H9 (cell line): ENCODE measurements at regions not wholly inside any gene's neighbourhood (a gene's known extent, or its start where the extent isn't known, plus 50 kb on each side); places are given as distances from the start of the nearest gene placed in this dataset.

Experiments used
- DNase-seq: peaks from one replicate; pipeline ENCODE4 v3.0.0-alpha.2; 2017
- H2AFZ ChIP-seq: one replicate; pipeline ENCODE4 v1.6.1; 2013; ENCODE audit warnings: mild to moderate bottlenecking, low read length, control low read depth, moderate library complexity
- H2AK5ac ChIP-seq: 2 replicates; pipeline ENCODE4 v1.6.1; 2013; ENCODE audit warnings: low read length, control low read depth, mixed read lengths; ENCODE audit not compliant: insufficient read length
- H2BK120ac ChIP-seq: one replicate; pipeline ENCODE4 v1.6.1; 2013; ENCODE audit warnings: low read depth, mild to moderate bottlenecking, low read length, control low read depth, inconsistent platforms; ENCODE audit not compliant: poor library complexity, severe bottlenecking
- H2BK12ac ChIP-seq: 2 replicates; pipeline ENCODE4 v1.6.1; 2013; ENCODE audit warnings: low read length, control low read depth, mixed read lengths, low read depth; ENCODE audit not compliant: insufficient read length
- H2BK15ac ChIP-seq: 2 replicates; pipeline ENCODE4 v1.6.1; 2013; ENCODE audit warnings: low read depth, low read length, control low read depth
- H2BK20ac ChIP-seq: one replicate; pipeline ENCODE4 v1.6.1; 2013; ENCODE audit warnings: low read depth, mild to moderate bottlenecking, low read length, control low read depth, inconsistent platforms; ENCODE audit not compliant: poor library complexity, severe bottlenecking
- H2BK5ac ChIP-seq: 2 replicates; pipeline ENCODE4 v1.6.1; 2013; ENCODE audit warnings: low read length, control low read depth, mixed read lengths; ENCODE audit not compliant: insufficient read length
- H3K14ac ChIP-seq: 2 replicates; pipeline ENCODE4 v1.6.1; 2013; ENCODE audit warnings: low read length, control low read depth; ENCODE audit not compliant: insufficient read depth
- H3K18ac ChIP-seq: 2 replicates; pipeline ENCODE4 v1.6.1; 2013; ENCODE audit warnings: low read depth, mild to moderate bottlenecking, mixed read lengths, low read length, control low read depth; ENCODE audit not compliant: insufficient read length
- H3K23ac ChIP-seq: 2 replicates; pipeline ENCODE4 v1.6.1; 2013; ENCODE audit warnings: low read length, control low read depth, mixed read lengths, low read depth; ENCODE audit not compliant: insufficient read length
- H3K23me2 ChIP-seq: 2 replicates; pipeline ENCODE4 v1.6.1; 2013; ENCODE audit warnings: low read depth, mild to moderate bottlenecking, mixed read lengths, low read length, control low read depth; ENCODE audit not compliant: insufficient read length, poor library complexity, severe bottlenecking
- H3K27ac ChIP-seq: 2 replicates; pipeline ENCODE4 v1.5.1; 2013; ENCODE audit warnings: low read length, control low read depth, mixed read lengths, low read depth; ENCODE audit not compliant: insufficient read length
- H3K27me3 ChIP-seq: 2 replicates; pipeline ENCODE4 v1.6.1; 2013; ENCODE audit warnings: low read length, control low read depth, inconsistent platforms; ENCODE audit not compliant: insufficient read depth
- H3K4ac ChIP-seq: 2 replicates; pipeline ENCODE4 v1.6.1; 2013; ENCODE audit warnings: low read depth, mild to moderate bottlenecking, control low read depth, inconsistent platforms, low read length, moderate library complexity
- H3K4me1 ChIP-seq: 2 replicates; pipeline ENCODE4 v1.6.1; 2013; ENCODE audit warnings: low read length, control low read depth, inconsistent platforms; ENCODE audit not compliant: insufficient read depth
- H3K4me2 ChIP-seq: 2 replicates; pipeline ENCODE4 v1.6.1; 2013; ENCODE audit warnings: low read length, control low read depth, mixed read lengths; ENCODE audit not compliant: insufficient read length, insufficient read depth
- H3K56ac ChIP-seq: 2 replicates; pipeline ENCODE4 v1.6.1; 2013; ENCODE audit warnings: low read depth, mild to moderate bottlenecking, mixed read lengths, low read length, control low read depth; ENCODE audit not compliant: insufficient read length
- H3K79me1 ChIP-seq: 2 replicates; pipeline ENCODE4 v1.6.1; 2013; ENCODE audit warnings: low read depth, mild to moderate bottlenecking, moderate library complexity, low read length, control low read depth, inconsistent platforms; ENCODE audit not compliant: insufficient read depth, poor library complexity, severe bottlenecking
- H3K79me2 ChIP-seq: 2 replicates; pipeline ENCODE4 v1.6.1; 2013; ENCODE audit warnings: low read length, control low read depth, inconsistent platforms; ENCODE audit not compliant: insufficient read depth
- H3K9ac ChIP-seq: 2 replicates; pipeline ENCODE4 v1.6.1; 2013; ENCODE audit warnings: low read length, control low read depth, mixed read lengths; ENCODE audit not compliant: insufficient read length; ENCODE audit errors: extremely low read depth
- H3K9me3 ChIP-seq: one replicate; pipeline ENCODE4 v1.6.1; 2013; ENCODE audit warnings: low read depth, low read length, inconsistent platforms; ENCODE audit not compliant: control insufficient read depth
- H3T11ph ChIP-seq: one replicate; pipeline ENCODE4 v1.6.1; 2013; ENCODE audit warnings: mild to moderate bottlenecking, low read length, control low read depth, inconsistent platforms
- H4K20me1 ChIP-seq: one replicate; pipeline ENCODE4 v1.6.1; 2013; ENCODE audit not compliant: control insufficient read depth, insufficient read length, insufficient read depth
- H4K5ac ChIP-seq: 2 replicates; pipeline ENCODE4 v1.6.1; 2013; ENCODE audit warnings: low read depth, mild to moderate bottlenecking, mixed read lengths, low read length, control low read depth; ENCODE audit not compliant: insufficient read length
- H4K8ac ChIP-seq: replicated peaks from 2 replicates; pipeline ENCODE4 v1.6.1; 2013; ENCODE audit warnings: low read length, control low read depth, mixed read lengths, low read depth; ENCODE audit not compliant: insufficient read length
- H4K91ac ChIP-seq: 2 replicates; pipeline ENCODE4 v1.6.1; 2013; ENCODE audit warnings: low read depth, mild to moderate bottlenecking, moderate library complexity, mixed read lengths, low read length, control low read depth; ENCODE audit not compliant: insufficient read length
- H3K27ac Mint-ChIP-seq, 3 experiments: 2 replicates in 2 of 3; 3 replicates in 1 of 3; pipeline ENCODE4 v1.8.0; 2020 to 2021; ENCODE audit warnings: mixed read lengths in 3 of 3, mild to moderate bottlenecking in 1 of 3, moderate library complexity in 1 of 3
- H3K27me3 Mint-ChIP-seq: 2 replicates; pipeline ENCODE4 v1.8.0; 2021; ENCODE audit warnings: low read depth, mild to moderate bottlenecking, moderate library complexity, mixed read lengths
- H3K36me3 Mint-ChIP-seq, 3 experiments: 2 replicates in 2 of 3; 3 replicates in 1 of 3; pipeline ENCODE4 v1.8.0; 2020 to 2021; ENCODE audit warnings: low read depth in 3 of 3, mixed read lengths in 3 of 3; ENCODE audit not compliant: insufficient read depth in 1 of 3
- H3K4me1 Mint-ChIP-seq, 2 experiments: 2 replicates each; pipeline ENCODE4 v1.8.0; 2020; ENCODE audit warnings: mixed read lengths in 2 of 2
- H3K4me3 Mint-ChIP-seq, 2 experiments: 2 replicates in 1 of 2; 3 replicates in 1 of 2; pipeline ENCODE4 v1.8.0; 2020 to 2021; ENCODE audit warnings: mild to moderate bottlenecking in 2 of 2, mixed read lengths in 2 of 2, moderate library complexity in 1 of 2
- H3K9me3 Mint-ChIP-seq, 2 experiments: 2 replicates in 1 of 2; 3 replicates in 1 of 2; pipeline ENCODE4 v1.8.0; 2020; ENCODE audit warnings: mild to moderate bottlenecking in 2 of 2, mixed read lengths in 2 of 2, moderate library complexity in 1 of 2
- WGBS: extraction: QIAGEN DNeasy Blood & Tissue Kit; methylation state at CpG from one replicate; pipeline ENCODE4 v1.1.7; 2013; ENCODE audit warnings: missing lambda C conversion rate, low lambda C conversion rate, mixed read lengths; ENCODE audit not compliant: insufficient read length; ENCODE audit errors: extremely low coverage; 5-methylcytosine and 5-hydroxymethylcytosine counted together
- TF ChIP-seq, protein P1 (sequence below): fragments of 200-600 bp; sonication (generic); conservative IDR thresholded peaks from 3 replicates; pipeline ENCODE4 v1.8.0; 2021; ENCODE audit warnings: antibody characterized with exemption, mild to moderate bottlenecking

DNA sequence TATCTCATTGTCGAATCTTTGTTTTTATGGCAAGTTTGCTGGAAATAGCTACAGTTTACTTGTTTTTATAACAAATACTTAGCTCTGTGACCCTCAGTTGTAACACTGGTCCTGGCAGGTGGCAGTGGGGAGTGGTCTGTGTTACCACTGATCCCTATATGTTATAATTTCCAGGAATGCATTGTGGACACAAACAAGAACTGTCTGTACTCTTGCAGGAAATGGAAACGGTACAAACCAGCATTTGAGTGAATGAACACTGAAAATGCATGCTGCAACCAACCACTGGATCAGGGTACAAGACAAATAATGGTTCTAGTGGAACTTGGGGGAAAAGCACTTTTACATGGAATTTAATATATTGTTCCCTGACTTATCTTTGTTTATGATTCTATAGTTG is 66.5 kb upstream of the PJA2 start:
- H2BK120ac ChIP-seq = no peak overlapping the region
- WGBS = no CpG with 5 or more reads among the region's 2 CpGs
- no peak overlapping the region for H2BK15ac ChIP-seq
- no peak overlapping the region for H3K18ac ChIP-seq
- no peak overlapping the region for H4K5ac ChIP-seq
- no peak overlapping the region for H3K56ac ChIP-seq
- H3K36me3 Mint-ChIP-seq = no peaks in the 10 kb centered on the region
- H4K91ac ChIP-seq = no peak overlapping the region
- H3K4ac ChIP-seq = no peak overlapping the region
- no peaks in the 10 kb centered on the region for H4K20me1 ChIP-seq
- H3K27ac ChIP-seq = no peak overlapping the region
- no peak overlapping the region for H2AFZ ChIP-seq
- H3K27me3 Mint-ChIP-seq = no peaks in the 10 kb centered on the region
- H3K79me2 ChIP-seq = no peaks in the 10 kb centered on the region
- H4K8ac ChIP-seq = no peak overlapping the region
- no peaks in the 10 kb centered on the region for H3K4me1 Mint-ChIP-seq
- no peak overlapping the region for H2BK20ac ChIP-seq
- H2AK5ac ChIP-seq = no peak overlapping the region
- no peak overlapping the region for H3K14ac ChIP-seq
- no peaks in the 10 kb centered on the region for H3K4me1 ChIP-seq
- no peaks in the 10 kb centered on the region for H3K23me2 ChIP-seq
- no peaks in the 10 kb centered on the region for H3K27me3 ChIP-seq
- H3K27ac Mint-ChIP-seq = no peak overlapping the region
- H3K4me2 ChIP-seq = no peak overlapping the region
- no peaks in the 10 kb centered on the region for H3K79me1 ChIP-seq
- 0 out of 5 replicates have a peak, but pooled peaks cover 0 to 2% of the 10 kb centered on the region in 2 experiments for H3K9me3 Mint-ChIP-seq
- H3T11ph ChIP-seq = no peak overlapping the region
- H2BK12ac ChIP-seq = no peak overlapping the region
- H3K9ac ChIP-seq = no peak overlapping the region
- no peak overlapping the region for H3K23ac ChIP-seq
- no peaks in the 10 kb centered on the region for H3K9me3 ChIP-seq
- H2BK5ac ChIP-seq = no peak overlapping the region
- no peak for DNase-seq
- TF ChIP-seq, protein P1, sequence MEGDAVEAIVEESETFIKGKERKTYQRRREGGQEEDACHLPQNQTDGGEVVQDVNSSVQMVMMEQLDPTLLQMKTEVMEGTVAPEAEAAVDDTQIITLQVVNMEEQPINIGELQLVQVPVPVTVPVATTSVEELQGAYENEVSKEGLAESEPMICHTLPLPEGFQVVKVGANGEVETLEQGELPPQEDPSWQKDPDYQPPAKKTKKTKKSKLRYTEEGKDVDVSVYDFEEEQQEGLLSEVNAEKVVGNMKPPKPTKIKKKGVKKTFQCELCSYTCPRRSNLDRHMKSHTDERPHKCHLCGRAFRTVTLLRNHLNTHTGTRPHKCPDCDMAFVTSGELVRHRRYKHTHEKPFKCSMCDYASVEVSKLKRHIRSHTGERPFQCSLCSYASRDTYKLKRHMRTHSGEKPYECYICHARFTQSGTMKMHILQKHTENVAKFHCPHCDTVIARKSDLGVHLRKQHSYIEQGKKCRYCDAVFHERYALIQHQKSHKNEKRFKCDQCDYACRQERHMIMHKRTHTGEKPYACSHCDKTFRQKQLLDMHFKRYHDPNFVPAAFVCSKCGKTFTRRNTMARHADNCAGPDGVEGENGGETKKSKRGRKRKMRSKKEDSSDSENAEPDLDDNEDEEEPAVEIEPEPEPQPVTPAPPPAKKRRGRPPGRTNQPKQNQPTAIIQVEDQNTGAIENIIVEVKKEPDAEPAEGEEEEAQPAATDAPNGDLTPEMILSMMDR = no peak
- H3K4me3 Mint-ChIP-seq = no peak overlapping the region
